ENCODE measurements at regions not wholly inside any gene's neighbourhood (a gene's known extent, or its start where the extent isn't known, plus 50 kb on each side); places are given as distances from the start of the nearest gene placed in this dataset.

DNA sequence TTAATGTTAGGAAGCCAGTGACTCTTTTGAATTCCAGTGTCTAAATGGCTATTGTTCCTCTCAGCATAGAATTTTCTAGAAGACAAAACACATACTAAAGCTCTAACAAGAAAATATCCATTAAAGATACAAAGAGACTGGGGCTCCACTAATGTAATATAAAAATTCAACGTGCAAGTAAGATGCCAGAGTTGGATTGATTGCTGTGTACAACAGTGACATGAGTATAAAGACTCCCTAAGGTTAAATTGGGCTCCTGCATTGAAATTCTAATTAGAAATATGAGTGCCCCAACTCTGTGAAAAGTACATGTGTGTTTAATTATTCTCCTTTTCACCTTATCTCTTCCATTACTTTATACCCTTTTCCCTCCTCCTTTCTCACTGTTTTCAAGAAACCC is 253.6 kb upstream of the G2E3 start:
- TF ChIP-seq, protein P1, sequence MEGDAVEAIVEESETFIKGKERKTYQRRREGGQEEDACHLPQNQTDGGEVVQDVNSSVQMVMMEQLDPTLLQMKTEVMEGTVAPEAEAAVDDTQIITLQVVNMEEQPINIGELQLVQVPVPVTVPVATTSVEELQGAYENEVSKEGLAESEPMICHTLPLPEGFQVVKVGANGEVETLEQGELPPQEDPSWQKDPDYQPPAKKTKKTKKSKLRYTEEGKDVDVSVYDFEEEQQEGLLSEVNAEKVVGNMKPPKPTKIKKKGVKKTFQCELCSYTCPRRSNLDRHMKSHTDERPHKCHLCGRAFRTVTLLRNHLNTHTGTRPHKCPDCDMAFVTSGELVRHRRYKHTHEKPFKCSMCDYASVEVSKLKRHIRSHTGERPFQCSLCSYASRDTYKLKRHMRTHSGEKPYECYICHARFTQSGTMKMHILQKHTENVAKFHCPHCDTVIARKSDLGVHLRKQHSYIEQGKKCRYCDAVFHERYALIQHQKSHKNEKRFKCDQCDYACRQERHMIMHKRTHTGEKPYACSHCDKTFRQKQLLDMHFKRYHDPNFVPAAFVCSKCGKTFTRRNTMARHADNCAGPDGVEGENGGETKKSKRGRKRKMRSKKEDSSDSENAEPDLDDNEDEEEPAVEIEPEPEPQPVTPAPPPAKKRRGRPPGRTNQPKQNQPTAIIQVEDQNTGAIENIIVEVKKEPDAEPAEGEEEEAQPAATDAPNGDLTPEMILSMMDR (IDR thresholded peaks at IDR 0.05; ENCODE audit: insufficient read depth, low read length): no peak
- no peak for TF ChIP-seq POLR2AphosphoS5 (IDR thresholded peaks at IDR 0.05; ENCODE audit: low read depth)
- TF ChIP-seq, protein P2, sequence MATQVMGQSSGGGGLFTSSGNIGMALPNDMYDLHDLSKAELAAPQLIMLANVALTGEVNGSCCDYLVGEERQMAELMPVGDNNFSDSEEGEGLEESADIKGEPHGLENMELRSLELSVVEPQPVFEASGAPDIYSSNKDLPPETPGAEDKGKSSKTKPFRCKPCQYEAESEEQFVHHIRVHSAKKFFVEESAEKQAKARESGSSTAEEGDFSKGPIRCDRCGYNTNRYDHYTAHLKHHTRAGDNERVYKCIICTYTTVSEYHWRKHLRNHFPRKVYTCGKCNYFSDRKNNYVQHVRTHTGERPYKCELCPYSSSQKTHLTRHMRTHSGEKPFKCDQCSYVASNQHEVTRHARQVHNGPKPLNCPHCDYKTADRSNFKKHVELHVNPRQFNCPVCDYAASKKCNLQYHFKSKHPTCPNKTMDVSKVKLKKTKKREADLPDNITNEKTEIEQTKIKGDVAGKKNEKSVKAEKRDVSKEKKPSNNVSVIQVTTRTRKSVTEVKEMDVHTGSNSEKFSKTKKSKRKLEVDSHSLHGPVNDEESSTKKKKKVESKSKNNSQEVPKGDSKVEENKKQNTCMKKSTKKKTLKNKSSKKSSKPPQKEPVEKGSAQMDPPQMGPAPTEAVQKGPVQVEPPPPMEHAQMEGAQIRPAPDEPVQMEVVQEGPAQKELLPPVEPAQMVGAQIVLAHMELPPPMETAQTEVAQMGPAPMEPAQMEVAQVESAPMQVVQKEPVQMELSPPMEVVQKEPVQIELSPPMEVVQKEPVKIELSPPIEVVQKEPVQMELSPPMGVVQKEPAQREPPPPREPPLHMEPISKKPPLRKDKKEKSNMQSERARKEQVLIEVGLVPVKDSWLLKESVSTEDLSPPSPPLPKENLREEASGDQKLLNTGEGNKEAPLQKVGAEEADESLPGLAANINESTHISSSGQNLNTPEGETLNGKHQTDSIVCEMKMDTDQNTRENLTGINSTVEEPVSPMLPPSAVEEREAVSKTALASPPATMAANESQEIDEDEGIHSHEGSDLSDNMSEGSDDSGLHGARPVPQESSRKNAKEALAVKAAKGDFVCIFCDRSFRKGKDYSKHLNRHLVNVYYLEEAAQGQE (IDR thresholded peaks at IDR 0.05; ENCODE audit: insufficient replicate concordance, low read depth): no peak
- TF ChIP-seq SPI1 (IDR thresholded peaks at IDR 0.05; ENCODE audit: borderline replicate concordance, low read depth): no peak

Measured in HL-60 (cell line).